ENCODE measurements at regions not wholly inside any gene's neighbourhood (a gene's known extent, or its start where the extent isn't known, plus 50 kb on each side); places are given as distances from the start of the nearest gene placed in this dataset.

DNA sequence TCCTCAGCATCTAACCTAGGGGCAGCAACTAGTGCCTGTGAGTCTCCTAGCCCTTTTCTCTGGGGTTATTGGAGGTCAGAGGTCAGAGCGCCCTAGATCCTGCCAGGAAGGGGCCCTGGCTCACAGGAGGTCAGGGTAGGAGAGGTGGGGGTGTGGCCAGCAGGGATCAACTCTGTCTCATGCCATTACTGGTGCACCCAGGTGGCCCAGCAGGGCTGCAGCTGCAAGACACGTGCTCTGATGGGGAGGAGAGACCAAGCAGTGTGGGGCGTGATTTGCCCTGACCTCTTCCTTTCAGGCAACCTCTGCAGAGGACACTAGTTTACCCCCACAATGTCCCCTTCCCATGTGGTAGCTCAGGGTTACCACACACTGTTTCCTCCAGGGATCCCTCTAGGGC lies 73.3 kb upstream of the ZNF30 start:
- ChIA-PET CTCF (no interaction called here), POLR2A (no interaction called here)
- Mint-ChIP-seq H3K36me3 (ENCODE audit: insufficient read depth, unreplicated experiment) (no peaks in the 10 kb centered on the region), H3K4me3 (ENCODE audit: unreplicated experiment) (no peak overlapping the region), H3K27ac (ENCODE audit: low read depth, unreplicated experiment) (no peak overlapping the region), H3K9me3 (ENCODE audit: unreplicated experiment) (peaks cover 7% of the 10 kb centered on the region), H3K27me3 (ENCODE audit: insufficient read depth, unreplicated experiment) (no peaks in the 10 kb centered on the region), H3K4me1 (ENCODE audit: insufficient read depth, unreplicated experiment) (no peaks in the 10 kb centered on the region)
- intact Hi-C loops (cut with micrococcal nuclease) = no loop called here
- no TSS peak for BruUV-seq (replicated peaks)
- TF ChIP-seq, protein P1, sequence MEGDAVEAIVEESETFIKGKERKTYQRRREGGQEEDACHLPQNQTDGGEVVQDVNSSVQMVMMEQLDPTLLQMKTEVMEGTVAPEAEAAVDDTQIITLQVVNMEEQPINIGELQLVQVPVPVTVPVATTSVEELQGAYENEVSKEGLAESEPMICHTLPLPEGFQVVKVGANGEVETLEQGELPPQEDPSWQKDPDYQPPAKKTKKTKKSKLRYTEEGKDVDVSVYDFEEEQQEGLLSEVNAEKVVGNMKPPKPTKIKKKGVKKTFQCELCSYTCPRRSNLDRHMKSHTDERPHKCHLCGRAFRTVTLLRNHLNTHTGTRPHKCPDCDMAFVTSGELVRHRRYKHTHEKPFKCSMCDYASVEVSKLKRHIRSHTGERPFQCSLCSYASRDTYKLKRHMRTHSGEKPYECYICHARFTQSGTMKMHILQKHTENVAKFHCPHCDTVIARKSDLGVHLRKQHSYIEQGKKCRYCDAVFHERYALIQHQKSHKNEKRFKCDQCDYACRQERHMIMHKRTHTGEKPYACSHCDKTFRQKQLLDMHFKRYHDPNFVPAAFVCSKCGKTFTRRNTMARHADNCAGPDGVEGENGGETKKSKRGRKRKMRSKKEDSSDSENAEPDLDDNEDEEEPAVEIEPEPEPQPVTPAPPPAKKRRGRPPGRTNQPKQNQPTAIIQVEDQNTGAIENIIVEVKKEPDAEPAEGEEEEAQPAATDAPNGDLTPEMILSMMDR (IDR thresholded peaks at IDR 0.05; ENCODE audit: unreplicated experiment) = no peak
- DNase-seq (ENCODE audit: unreplicated experiment) = no peak

DNA sequence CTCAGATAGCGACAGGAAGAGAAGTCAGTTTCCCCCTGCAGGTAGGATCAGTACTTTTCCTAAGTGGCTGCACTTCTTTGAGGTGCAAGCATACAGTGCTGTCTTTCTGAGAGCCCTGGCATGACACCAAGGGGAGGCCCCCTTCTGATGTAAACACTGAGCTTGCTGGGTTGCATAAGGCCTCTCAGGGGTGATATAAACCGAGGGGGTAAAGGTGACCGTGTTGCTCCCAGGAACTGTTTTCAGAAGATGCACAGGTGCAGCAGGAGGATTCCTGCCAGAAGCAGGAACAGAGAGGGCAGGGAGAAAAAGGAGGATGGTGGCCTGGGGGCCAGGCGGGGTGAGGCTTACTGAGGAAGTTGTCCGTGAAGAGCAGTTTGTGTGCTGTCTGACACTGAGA lies 74.0 kb upstream of the ZNF30 start:
- intact Hi-C loops (cut with micrococcal nuclease) = no loop called here
- H3K4me1 Mint-ChIP-seq (ENCODE audit: insufficient read depth, unreplicated experiment) = no peaks in the 10 kb centered on the region
- TF ChIP-seq, protein P1 (IDR thresholded peaks at IDR 0.05; ENCODE audit: unreplicated experiment) = no peak
- no peak for DNase-seq (ENCODE audit: unreplicated experiment)
- peaks cover 13% of the 10 kb centered on the region for H3K9me3 Mint-ChIP-seq (ENCODE audit: unreplicated experiment)
- H3K36me3 Mint-ChIP-seq (ENCODE audit: insufficient read depth, unreplicated experiment) = no peaks in the 10 kb centered on the region
- no peak overlapping the region for H3K27ac Mint-ChIP-seq (ENCODE audit: low read depth, unreplicated experiment)
- no TSS peak for BruUV-seq (replicated peaks)
- ChIA-PET CTCF (no interaction called here), POLR2A (no interaction called here)
- no peaks in the 10 kb centered on the region for H3K27me3 Mint-ChIP-seq (ENCODE audit: insufficient read depth, unreplicated experiment)
- no peak overlapping the region for H3K4me3 Mint-ChIP-seq (ENCODE audit: unreplicated experiment)

DNA sequence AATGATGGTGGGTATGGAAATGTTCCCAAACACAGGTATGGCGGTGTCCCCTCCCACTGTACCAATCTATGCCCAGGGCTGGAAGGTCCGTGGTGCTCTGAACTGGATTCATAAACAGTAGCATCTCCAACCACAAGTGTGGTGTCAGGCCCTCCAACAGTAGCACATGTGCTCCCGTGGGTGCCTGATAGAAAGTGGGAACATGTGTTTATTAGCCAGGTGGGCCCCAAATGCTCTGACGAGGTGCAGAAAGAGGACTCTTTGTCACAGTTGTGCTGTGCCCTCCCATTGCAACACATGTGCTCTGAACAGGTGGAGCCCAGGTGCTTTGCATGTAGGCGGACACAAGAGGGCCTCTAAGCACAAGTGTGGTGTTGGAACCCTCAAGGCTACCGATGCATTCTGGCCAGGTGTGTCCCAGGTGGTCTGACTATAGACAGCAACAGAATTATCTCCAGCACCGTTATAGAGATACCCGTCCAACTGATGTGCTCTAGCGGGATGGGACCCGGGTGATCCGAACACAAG lies 75.4 kb upstream of the ZNF30 start:
- POLR2A ChIA-PET = no interaction called here
- DNase-seq (ENCODE audit: unreplicated experiment) = peak; percentile 7
- Mint-ChIP-seq H3K36me3 (ENCODE audit: insufficient read depth, unreplicated experiment) (peaks cover 6% of the 10 kb centered on the region), H3K4me3 (ENCODE audit: unreplicated experiment) (no peak overlapping the region), H3K9me3 (ENCODE audit: unreplicated experiment) (peaks cover 26% of the 10 kb centered on the region), H3K27ac (ENCODE audit: low read depth, unreplicated experiment) (no peak overlapping the region), H3K4me1 (ENCODE audit: insufficient read depth, unreplicated experiment) (no peaks in the 10 kb centered on the region), H3K27me3 (ENCODE audit: insufficient read depth, unreplicated experiment) (no peaks in the 10 kb centered on the region)
- BruUV-seq (replicated peaks) = no TSS peak
- TF ChIP-seq, protein P1 (IDR thresholded peaks at IDR 0.05; ENCODE audit: unreplicated experiment) = no peak
- intact Hi-C loops (cut with micrococcal nuclease) = no loop called here
- CTCF ChIA-PET = interaction anchor here (0.6 kb wide), 1 partner anchor 315 kb away, joined by 3 read pairs; no protein-coding TSS in a partner anchor

DNA sequence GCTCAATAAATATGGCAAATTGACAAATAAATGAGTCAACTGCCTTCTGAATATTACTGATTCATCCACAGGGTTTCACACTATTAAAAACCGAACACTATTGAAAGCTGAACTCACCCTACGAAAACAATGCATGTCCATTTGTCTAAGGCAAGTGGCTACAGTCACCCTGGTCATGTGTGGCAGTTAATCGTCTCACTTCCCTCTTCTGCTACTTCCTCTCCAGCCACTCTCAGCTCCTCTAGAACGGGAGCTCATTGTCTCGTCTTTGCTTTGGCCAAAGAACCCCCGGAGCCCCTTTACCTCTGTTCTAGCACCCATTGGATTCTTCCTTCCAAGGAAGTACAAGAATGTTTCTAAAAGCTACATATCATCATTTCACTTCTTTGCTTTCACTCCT lies 74.4 kb upstream of the ZNF599 start:
- TF ChIP-seq, protein P1 (IDR thresholded peaks at IDR 0.05; ENCODE audit: unreplicated experiment) = no peak
- Mint-ChIP-seq H3K4me3 (ENCODE audit: unreplicated experiment) (no peak overlapping the region), H3K27me3 (ENCODE audit: insufficient read depth, unreplicated experiment) (no peaks in the 10 kb centered on the region), H3K9me3 (ENCODE audit: unreplicated experiment) (peaks cover 28% of the 10 kb centered on the region), H3K36me3 (ENCODE audit: insufficient read depth, unreplicated experiment) (peaks cover 6% of the 10 kb centered on the region), H3K27ac (ENCODE audit: low read depth, unreplicated experiment) (no peak overlapping the region), H3K4me1 (ENCODE audit: insufficient read depth, unreplicated experiment) (no peaks in the 10 kb centered on the region)
- intact Hi-C loops (cut with micrococcal nuclease) = no loop called here
- no peak for DNase-seq (ENCODE audit: unreplicated experiment)
- ChIA-PET POLR2A (no interaction called here), CTCF (interaction anchor here (0.6 kb wide), 2 partner anchors 123 to 127 kb away, joined by 3 to 4 read pairs; no protein-coding TSS in a partner anchor)
- no TSS peak for BruUV-seq (replicated peaks)
